IMR-90 (cell line): ENCODE measurements at regions not wholly inside any gene's neighbourhood (a gene's known extent, or its start where the extent isn't known, plus 50 kb on each side); places are given as distances from the start of the nearest gene placed in this dataset.

Experiments used
- ATAC-seq: fragments of 200-7000 bp; cut with Tn5 transposase; 2 replicates; pipeline ENCODE4 v1.9.1; 2020; ENCODE audit warnings: low read depth, mild to moderate bottlenecking, moderate library complexity
- BruUV-seq: library from RNA; stranded (reverse); fragments of 400-500 nt; replicated peaks from 2 replicates; lab custom pipeline; 2021; lab: Mats Ljungman, UMichigan
- CTCF ChIA-PET: fragments of 300-600 bp; formaldehyde crosslinking; extraction: SDS; loops from one replicate; lab custom pipeline; 2021; ENCODE audit warnings: antibody characterized with exemption; lab: Yijun Ruan, JAX
- POLR2A ChIA-PET: fragments of 300-600 bp; sonication (Branson Sonifier 250); formaldehyde crosslinking; loops from one replicate; lab custom pipeline; 2022; ENCODE audit warnings: antibody characterized with exemption; ENCODE audit not compliant: unreplicated experiment; lab: Charles Lee
- DNase-seq: peaks from one replicate; pipeline ENCODE4 v3.0.0; 2013
- H2AFZ ChIP-seq: replicated peaks from 2 replicates; pipeline ENCODE3; 2013; ENCODE audit warnings: low read length, mild to moderate bottlenecking; ENCODE audit not compliant: poor library complexity
- H2AK5ac ChIP-seq: 2 replicates; pipeline ENCODE4 v1.6.1; 2013; ENCODE audit warnings: low read depth, low read length, inconsistent platforms
- H2AK9ac ChIP-seq: replicated peaks from 2 replicates; pipeline ENCODE3; 2013; ENCODE audit warnings: mild to moderate bottlenecking, low read depth, low read length, moderate library complexity; ENCODE audit not compliant: poor library complexity
- H2BK120ac ChIP-seq: 2 replicates; pipeline ENCODE4 v1.6.1; 2013; ENCODE audit warnings: low read depth, low read length, inconsistent platforms
- H2BK15ac ChIP-seq: 3 replicates; pipeline ENCODE4 v1.6.1; 2013; ENCODE audit warnings: low read depth, low read length, inconsistent platforms
- H2BK20ac ChIP-seq: 2 replicates; pipeline ENCODE4 v1.6.1; 2013; ENCODE audit warnings: low read depth, mild to moderate bottlenecking, inconsistent platforms, low read length, moderate library complexity
- H2BK5ac ChIP-seq: 2 replicates; pipeline ENCODE4 v1.6.1; 2013; ENCODE audit warnings: mild to moderate bottlenecking, low read depth, low read length, inconsistent platforms; ENCODE audit not compliant: poor library complexity, severe bottlenecking
- H3K14ac ChIP-seq: replicated peaks from 2 replicates; pipeline ENCODE4 v1.6.1; 2013; ENCODE audit warnings: low read depth, low read length, inconsistent platforms
- H3K18ac ChIP-seq: 2 replicates; pipeline ENCODE4 v1.6.1; 2013; ENCODE audit warnings: low read depth, low read length, control low read depth
- H3K23ac ChIP-seq: 2 replicates; pipeline ENCODE4 v1.6.1; 2013; ENCODE audit warnings: low read depth, low read length, inconsistent platforms
- H3K27ac ChIP-seq: 2 replicates; pipeline ENCODE4 v1.5.1; 2013; ENCODE audit warnings: mild to moderate bottlenecking, control low read depth, low read length; ENCODE audit not compliant: insufficient read depth
- H3K27me3 ChIP-seq: 2 replicates; pipeline ENCODE4 v1.6.1; 2013; ENCODE audit warnings: low read length; ENCODE audit not compliant: control insufficient read depth, insufficient read depth
- H3K36me3 ChIP-seq: 2 replicates; pipeline ENCODE4 v1.6.1; 2013; ENCODE audit warnings: low read length, mixed read lengths; ENCODE audit not compliant: control insufficient read depth, insufficient read depth
- H3K4ac ChIP-seq: 2 replicates; pipeline ENCODE4 v1.6.1; 2013; ENCODE audit warnings: low read depth, low read length, inconsistent platforms
- H3K4me1 ChIP-seq: 2 replicates; pipeline ENCODE4 v1.6.1; 2013; ENCODE audit warnings: low read length, mixed read lengths; ENCODE audit not compliant: control insufficient read depth, insufficient read depth
- H3K4me2 ChIP-seq: 2 replicates; pipeline ENCODE4 v1.6.1; 2013; ENCODE audit warnings: low read depth, mild to moderate bottlenecking, control low read depth, low read length, moderate library complexity
- H3K4me3 ChIP-seq: 2 replicates; pipeline ENCODE4 v1.5.1; 2013; ENCODE audit warnings: low read depth, mild to moderate bottlenecking, control low read depth, low read length, moderate library complexity; ENCODE audit not compliant: insufficient read depth
- H3K56ac ChIP-seq: 2 replicates; pipeline ENCODE4 v1.6.1; 2013; ENCODE audit warnings: low read length, inconsistent platforms; ENCODE audit not compliant: insufficient read depth; ENCODE audit errors: extremely low read depth
- H3K79me1 ChIP-seq, 2 experiments: 2 replicates each; pipeline ENCODE4 v1.6.1; 2013; ENCODE audit warnings: low read length in 2 of 2, inconsistent platforms in 1 of 2, low read depth in 1 of 2
- H3K9ac ChIP-seq: 2 replicates; pipeline ENCODE4 v1.6.1; 2013; ENCODE audit warnings: low read depth, low read length, control low read depth
- H3K9me1 ChIP-seq: 2 replicates; pipeline ENCODE4 v1.6.1; 2013; ENCODE audit warnings: low read length, inconsistent platforms; ENCODE audit not compliant: insufficient read depth
- H3K9me3 ChIP-seq: 2 replicates; pipeline ENCODE4 v1.6.1; 2013; ENCODE audit warnings: low read length; ENCODE audit not compliant: control insufficient read depth, insufficient read depth
- H4K20me1 ChIP-seq: 2 replicates; pipeline ENCODE4 v1.6.1; 2013; ENCODE audit warnings: low read length, inconsistent platforms; ENCODE audit not compliant: insufficient read depth
- H4K5ac ChIP-seq: 2 replicates; pipeline ENCODE4 v1.6.1; 2013; ENCODE audit warnings: mild to moderate bottlenecking, low read depth, low read length, control low read depth
- H4K8ac ChIP-seq, 2 experiments: 2 replicates each; pipeline ENCODE4 v1.6.1; 2013; ENCODE audit warnings: low read depth in 2 of 2, low read length in 2 of 2, control low read depth in 1 of 2, inconsistent platforms in 1 of 2
- H4K91ac ChIP-seq: 2 replicates; pipeline ENCODE4 v1.6.1; 2013; ENCODE audit warnings: low read depth, low read length, inconsistent platforms; ENCODE audit not compliant: insufficient read depth
- BHLHE40 ChIP-seq: fragments of 150-350 bp; IDR thresholded peaks from 2 replicates; pipeline ENCODE4 v1.6.1; 2016; ENCODE audit warnings: mild to moderate bottlenecking, low read depth, low read length
- CEBPB ChIP-seq: IDR thresholded peaks from 2 replicates; pipeline ENCODE4 v1.6.1; 2012; ENCODE audit warnings: low read depth, low read length, improper control_type of control experiment
- FOS ChIP-seq: fragments of 150-350 bp; IDR thresholded peaks from 2 replicates; pipeline ENCODE4 v1.6.1; 2016; ENCODE audit warnings: low read depth, low read length
- MXI1 ChIP-seq: IDR thresholded peaks from 2 replicates; pipeline ENCODE4 v1.6.1; 2012; ENCODE audit warnings: low read depth, mild to moderate bottlenecking, low read length, moderate library complexity, borderline replicate concordance
- RAD21 ChIP-seq: IDR thresholded peaks from 2 replicates; pipeline ENCODE4 v1.6.1; 2012; ENCODE audit warnings: low read length, improper control_type of control experiment
- SMC3 ChIP-seq: fragments of 150-350 bp; IDR thresholded peaks from 2 replicates; pipeline ENCODE4 v1.6.1; 2016; ENCODE audit warnings: low read depth, mild to moderate bottlenecking, antibody characterized with exemption, low read length, moderate library complexity
- dilution Hi-C: fragments of 300-500 bp; cut with HindIII; formaldehyde crosslinking; loops from one replicate; pipeline ENCODE4 v1.14.3; 2018; ENCODE audit warnings: low sequenced_read_pairs; ENCODE audit not compliant: unreplicated experiment
- in situ Hi-C: fragments of 300-500 bp; cut with MboI; formaldehyde crosslinking; loops from 3 replicates; pipeline ENCODE4 v1.14.3; 2019; ENCODE audit warnings: low sequenced_read_pairs, inconsistent platforms, mixed read lengths
- intact Hi-C: fragments of 100-400 bp; cut with micrococcal nuclease; formaldehyde crosslinking; loops from 2 replicates; pipeline ENCODE4 v1.10.0; 2022

DNA sequence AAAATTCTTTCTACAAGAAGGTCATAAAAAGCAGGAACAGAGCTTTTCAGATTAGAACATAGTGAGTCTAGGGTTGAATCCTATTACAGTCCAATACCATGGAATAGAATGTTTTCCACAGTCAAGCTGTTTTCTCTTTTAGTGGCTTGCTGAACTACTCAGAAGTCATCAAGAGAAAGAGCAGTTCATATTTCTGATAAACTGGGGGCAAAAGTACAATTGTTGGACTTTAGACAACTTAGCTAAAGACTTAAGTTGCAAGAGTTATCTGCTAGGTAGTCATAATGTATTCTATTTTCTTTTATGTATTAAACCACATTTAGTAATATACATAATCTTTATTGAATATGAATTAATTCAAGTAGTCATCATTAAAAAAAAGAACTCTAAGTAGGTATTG, 233.1 kb upstream of the GRIA1 start:
- POLR2A ChIA-PET: no interaction called here

More for the DNA sequence above, 233.1 kb upstream of the GRIA1 start:
- no peaks in the 10 kb centered on the region for H3K79me1 ChIP-seq
- no peaks in the 10 kb centered on the region for H3K27me3 ChIP-seq
- H3K23ac ChIP-seq: no peak overlapping the region
- H4K5ac ChIP-seq: no peak overlapping the region
- in situ Hi-C loops: no loop called here
- no peak overlapping the region for H2AK9ac ChIP-seq
- no peak overlapping the region for H2BK5ac ChIP-seq
- no peak overlapping the region for H2BK15ac ChIP-seq
- intact Hi-C loops: no loop called here
- H3K9me3 ChIP-seq: peaks cover 5% of the 10 kb centered on the region
- H3K27ac ChIP-seq: no peak overlapping the region
- dilution Hi-C loops: no loop called here
- H4K20me1 ChIP-seq: no peaks in the 10 kb centered on the region
- H2BK120ac ChIP-seq: no peak overlapping the region
- no peak overlapping the region for H4K8ac ChIP-seq
- no peak overlapping the region for H2BK20ac ChIP-seq
- H3K56ac ChIP-seq: no peak overlapping the region
- H3K4me1 ChIP-seq: no peaks in the 10 kb centered on the region
- CTCF ChIA-PET: no interaction called here
- no peak overlapping the region for H3K14ac ChIP-seq
- TF ChIP-seq BHLHE40 (no peak), SMC3 (no peak), RAD21 (no peak), CEBPB (no peak), MXI1 (no peak), FOS (no peak)
- DNase-seq (no peak), ATAC-seq (no peak)
- H2AFZ ChIP-seq: no peak overlapping the region
- H3K9me1 ChIP-seq: no peaks in the 10 kb centered on the region
- H4K91ac ChIP-seq: no peak overlapping the region
- BruUV-seq: no TSS peak
- no peak overlapping the region for H3K4ac ChIP-seq
- H3K4me2 ChIP-seq: no peak overlapping the region
- no peak overlapping the region for H3K18ac ChIP-seq
- H3K9ac ChIP-seq: no peak overlapping the region
- no peaks in the 10 kb centered on the region for H3K36me3 ChIP-seq
- no peak overlapping the region for H3K4me3 ChIP-seq
- H2AK5ac ChIP-seq: no peak overlapping the region
